OCI-LY3 (cell line): ENCODE measurements at regions not wholly inside any gene's neighbourhood (a gene's known extent, or its start where the extent isn't known, plus 50 kb on each side); places are given as distances from the start of the nearest gene placed in this dataset.
"Not testable (repeated sequence)": the region's sequence is repeated elsewhere in the genome, so short reads cannot be mapped to it uniquely, and the experiment has no call there.

ENCODE experiments used
- H2AFZ ChIP-seq: fragments of 200-600, 300-600 bp; shearing (Covaris generic); 2 replicates; pipeline ENCODE4 v1.6.0; 2014; ENCODE audit warnings: antibody characterized with exemption, low read depth, low read length
- H3K27ac ChIP-seq: fragments of 200-600, 300-600 bp; sonication (generic); 2 replicates; pipeline ENCODE4 v1.5.1; 2014; ENCODE audit warnings: mild to moderate bottlenecking, low read length, moderate library complexity, mixed read lengths
- H3K27me3 ChIP-seq: fragments of 200-600, 300-600 bp; sonication (generic); 2 replicates; pipeline ENCODE4 v1.6.1; 2014; ENCODE audit warnings: low read depth, low read length, mixed read lengths
- H3K36me3 ChIP-seq: fragments of 200-600, 300-600 bp; sonication (generic); replicated peaks from 2 replicates; pipeline ENCODE3; 2014; ENCODE audit warnings: low read depth, low read length, mixed read lengths
- H3K4me1 ChIP-seq: fragments of 300-600, 200-600 bp; sonication (generic); 2 replicates; pipeline ENCODE4 v1.6.1; 2014; ENCODE audit warnings: low read length, mixed read lengths
- H3K4me2 ChIP-seq: fragments of 200-600, 300-600 bp; sonication (generic); 2 replicates; pipeline ENCODE4 v1.6.1; 2014; ENCODE audit warnings: low read length, mixed read lengths
- H3K4me3 ChIP-seq: fragments of 300-600, 200-600 bp; sonication (generic); 2 replicates; pipeline ENCODE4 v1.5.1; 2014; ENCODE audit warnings: antibody characterized with exemption, mild to moderate bottlenecking, low read length, moderate library complexity
- H3K79me2 ChIP-seq: fragments of 300-600, 200-600 bp; shearing (Covaris generic); 2 replicates; pipeline ENCODE4 v1.6.1; 2014; ENCODE audit warnings: mild to moderate bottlenecking, low read length, mixed read lengths
- H3K9ac ChIP-seq: fragments of 300-600, 200-600 bp; shearing (Covaris generic); 2 replicates; pipeline ENCODE4 v1.6.0; 2014; ENCODE audit warnings: mild to moderate bottlenecking, low read length, moderate library complexity
- H3K9me3 ChIP-seq: fragments of 200-600, 300-600 bp; shearing (Covaris generic); 2 replicates; pipeline ENCODE4 v1.6.1; 2014; ENCODE audit warnings: low read length, mixed read lengths; ENCODE audit not compliant: insufficient read depth
- H4K20me1 ChIP-seq: fragments of 200-600, 300-600 bp; sonication (generic); 2 replicates; pipeline ENCODE4 v1.6.1; 2016; ENCODE audit warnings: low read length, mixed read lengths; ENCODE audit not compliant: insufficient read depth
- CTCF ChIP-seq: fragments of 200-600, 300-600 bp; sonication (generic); IDR thresholded peaks from 2 replicates; pipeline ENCODE4 v1.5.1; 2014; ENCODE audit warnings: antibody characterized with exemption, low read length, low read depth
- EZH2phosphoT487 ChIP-seq: fragments of 200-600 bp; shearing (Covaris generic); IDR thresholded peaks from 2 replicates; pipeline ENCODE4 v1.6.1; 2018; ENCODE audit warnings: antibody characterized with exemption, mixed run types, low read depth

DNA sequence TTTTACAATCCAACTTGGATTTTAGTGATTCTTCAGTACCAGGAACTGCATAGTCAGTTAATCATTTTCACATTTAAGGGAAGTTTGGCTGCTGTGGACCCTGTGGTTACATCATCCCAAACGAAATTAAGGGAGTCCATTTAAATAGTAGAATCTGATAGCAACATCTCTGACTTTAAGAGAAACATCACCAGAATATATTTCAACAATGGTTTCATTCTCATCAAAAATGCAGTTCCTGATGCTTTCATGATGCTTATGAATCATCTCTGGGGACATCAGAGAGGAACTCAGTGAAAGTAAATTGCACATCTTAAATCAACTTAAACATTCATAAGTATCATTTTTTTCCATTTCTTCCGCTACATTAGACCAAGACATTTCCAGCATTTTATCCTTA is 1170.7 kb downstream of the FSCB start:
- no peak overlapping the region for H2AFZ ChIP-seq
- no peaks in the 10 kb centered on the region for H3K36me3 ChIP-seq
- no peaks in the 10 kb centered on the region for H4K20me1 ChIP-seq
- H3K4me1 ChIP-seq = 0 out of 2 replicates have a peak, but pooled peaks cover 3% of the 10 kb centered on the region
- no peak overlapping the region for H3K9ac ChIP-seq
- H3K4me2 ChIP-seq = no peak overlapping the region
- TF ChIP-seq EZH2phosphoT487 = no peak
- no peaks in the 10 kb centered on the region for H3K9me3 ChIP-seq
- no peak overlapping the region for H3K4me3 ChIP-seq
- no peak overlapping the region for H3K27ac ChIP-seq
- no peaks in the 10 kb centered on the region for H3K79me2 ChIP-seq
- no peaks in the 10 kb centered on the region for H3K27me3 ChIP-seq

- not testable (repeated sequence) for H4K20me1 ChIP-seq, H3K36me3 ChIP-seq, H3K4me3 ChIP-seq, H3K4me1 ChIP-seq, H3K27ac ChIP-seq, H3K27me3 ChIP-seq, H3K4me2 ChIP-seq, H2AFZ ChIP-seq, H3K9ac ChIP-seq, H3K79me2 ChIP-seq, H3K9me3 ChIP-seq
These were observed 1180.3 kb downstream of the FSCB start for GRCh38 chr14:43326501-43327407.

GRCh38 chr14:43316427-43316826 is 1190.7 kb downstream of the FSCB start:
- Histone ChIP-seq H3K4me1 (no peaks in the 10 kb centered on the region), H3K79me2 (no peaks in the 10 kb centered on the region), H3K9ac (no peak overlapping the region), H3K27ac (no peak overlapping the region), H3K4me3 (no peak overlapping the region), H2AFZ (no peak overlapping the region), H4K20me1 (no peaks in the 10 kb centered on the region), H3K9me3 (no peaks in the 10 kb centered on the region), H3K27me3 (no peaks in the 10 kb centered on the region), H3K4me2 (no peak overlapping the region), H3K36me3 (no peaks in the 10 kb centered on the region)
- TF ChIP-seq EZH2phosphoT487 = no peak

GRCh38 chr14:43313719-43314118 is 1193.4 kb downstream of the FSCB start:
- H2AFZ ChIP-seq = no peak overlapping the region
- H3K27me3 ChIP-seq = no peaks in the 10 kb centered on the region
- no peaks in the 10 kb centered on the region for H3K9me3 ChIP-seq
- H3K9ac ChIP-seq = no peak overlapping the region
- H4K20me1 ChIP-seq = no peaks in the 10 kb centered on the region
- H3K4me3 ChIP-seq = no peak overlapping the region
- H3K79me2 ChIP-seq = no peaks in the 10 kb centered on the region
- TF ChIP-seq EZH2phosphoT487 = no peak
- no peak for TF ChIP-seq CTCF
- H3K27ac ChIP-seq = no peak overlapping the region
- no peak overlapping the region for H3K4me2 ChIP-seq
- no peaks in the 10 kb centered on the region for H3K4me1 ChIP-seq
- no peaks in the 10 kb centered on the region for H3K36me3 ChIP-seq

DNA sequence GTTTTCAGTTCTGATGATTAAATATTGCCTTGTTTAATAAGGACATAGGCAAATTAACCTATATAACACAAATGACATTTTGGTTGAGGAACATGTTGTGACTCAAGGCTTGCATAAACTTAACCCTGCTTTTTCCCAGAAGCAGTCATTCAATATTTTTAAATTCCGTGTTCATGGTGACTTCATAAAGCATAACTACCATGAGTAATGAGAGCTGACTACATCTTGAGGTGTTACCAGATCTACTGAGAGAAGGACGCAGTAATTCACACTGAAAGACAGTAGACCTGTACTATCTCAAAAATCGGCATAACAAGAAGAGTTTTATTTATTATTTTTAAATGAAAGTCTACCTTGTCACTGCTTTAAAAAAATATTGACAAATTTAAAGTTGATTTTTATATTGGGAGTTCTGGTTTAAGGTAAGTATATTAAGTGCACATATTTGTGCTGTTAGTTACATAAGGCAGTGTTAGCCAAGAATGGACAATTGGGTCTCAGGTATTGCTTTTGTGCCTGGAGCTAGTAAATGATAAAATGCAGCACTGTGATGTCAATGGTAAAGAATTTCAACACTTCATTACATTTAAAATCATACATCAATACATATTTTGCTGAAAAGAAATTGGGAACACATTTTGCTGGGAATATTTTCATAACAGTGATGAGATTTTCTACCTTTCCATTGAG is 1198.5 kb downstream of the FSCB start:
- no peaks in the 10 kb centered on the region for H3K9me3 ChIP-seq
- no peaks in the 10 kb centered on the region for H3K27me3 ChIP-seq
- no peaks in the 10 kb centered on the region for H4K20me1 ChIP-seq
- H3K4me2 ChIP-seq = no peak overlapping the region
- no peaks in the 10 kb centered on the region for H3K4me1 ChIP-seq
- H3K27ac ChIP-seq = no peak overlapping the region
- H3K4me3 ChIP-seq = no peak overlapping the region
- no peak overlapping the region for H3K9ac ChIP-seq
- H3K36me3 ChIP-seq = no peaks in the 10 kb centered on the region
- no peaks in the 10 kb centered on the region for H3K79me2 ChIP-seq
- H2AFZ ChIP-seq = no peak overlapping the region
- TF ChIP-seq CTCF = no peak
- no peak for TF ChIP-seq EZH2phosphoT487
